GM19324 (cell line): ENCODE measurements at regions not wholly inside any gene's neighbourhood (a gene's known extent, or its start where the extent isn't known, plus 50 kb on each side); places are given as distances from the start of the nearest gene placed in this dataset.
"Not testable (repeated sequence)": the region's sequence is repeated elsewhere in the genome, so short reads cannot be mapped to it uniquely, and the experiment has no call there.

Experiments used
- ATAC-seq: cut with Tn5 transposase; IDR thresholded peaks from one replicate; pipeline ENCODE4 v1.9.1; 2021; ENCODE audit warnings: mild to moderate bottlenecking, moderate library complexity; ENCODE audit not compliant: unreplicated experiment, low FRiP score

DNA sequence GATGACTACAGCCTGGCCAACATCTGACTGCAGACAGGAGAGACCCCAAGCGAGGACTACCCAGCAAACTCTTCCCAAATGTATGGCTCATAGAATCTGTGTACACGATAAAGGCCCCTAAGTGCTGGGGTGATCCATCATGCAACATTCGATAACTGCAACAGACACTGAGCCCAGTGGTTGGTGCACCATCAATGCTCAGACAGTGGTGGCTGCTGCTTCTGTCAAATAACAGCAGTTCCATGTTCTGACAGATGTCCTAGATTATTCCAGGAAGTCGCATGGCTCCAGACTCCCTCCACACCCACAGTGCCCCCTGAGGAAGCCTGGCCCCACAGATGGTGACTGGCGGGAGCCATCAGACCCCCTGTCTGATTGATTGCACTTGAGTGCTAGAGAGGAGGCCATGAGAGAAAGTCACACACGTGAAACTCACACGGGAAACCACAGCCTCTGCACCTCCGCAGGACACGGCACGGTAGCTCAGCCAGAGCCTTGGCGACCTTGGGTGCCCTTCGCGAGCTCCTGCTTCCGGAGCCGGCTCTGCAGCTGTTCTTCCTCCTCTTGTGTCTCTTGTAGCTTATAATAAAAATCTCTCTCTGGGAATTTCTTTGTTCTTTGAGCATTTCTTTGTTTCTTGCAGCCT, 1155.9 kb downstream of the TBC1D22A start:
- ATAC-seq = peak; percentile 83

DNA sequence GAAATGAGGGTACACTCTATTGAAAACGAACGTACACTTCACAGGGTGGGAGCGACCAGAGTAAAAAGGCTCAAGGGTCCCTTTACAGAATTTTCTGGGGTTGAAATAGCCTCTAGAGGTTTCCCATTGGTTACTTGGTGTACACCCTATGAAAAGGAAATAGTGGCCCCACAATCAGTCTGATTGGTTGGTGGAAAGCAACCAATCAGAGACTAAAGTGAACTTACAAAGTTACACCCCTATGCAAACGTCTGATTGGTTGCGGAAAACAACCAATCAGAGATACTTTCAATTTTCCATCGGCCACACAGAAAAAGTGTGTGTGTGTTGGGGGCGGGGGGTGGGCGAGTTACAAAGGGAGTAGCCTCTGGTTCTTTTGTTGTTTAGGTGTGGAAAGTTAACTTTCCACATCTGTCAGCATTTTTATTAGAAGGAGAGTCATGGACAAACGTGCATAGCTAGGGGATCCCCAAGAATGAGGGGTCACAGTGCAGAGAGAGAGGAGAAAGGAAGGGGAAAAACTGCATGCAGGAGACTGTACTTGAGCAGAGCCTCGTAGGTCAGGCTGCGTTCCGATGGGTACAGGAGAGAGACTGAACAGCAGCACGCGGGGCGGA, 1152.1 kb downstream of the TBC1D22A start:
- no peak for ATAC-seq

GRCh38 chr22:47902646-47903180, 1140.3 kb downstream of the TBC1D22A start:
- no peak for ATAC-seq

GRCh38 chr22:47901911-47902310, 1139.5 kb downstream of the TBC1D22A start:
- no peak for ATAC-seq

DNA sequence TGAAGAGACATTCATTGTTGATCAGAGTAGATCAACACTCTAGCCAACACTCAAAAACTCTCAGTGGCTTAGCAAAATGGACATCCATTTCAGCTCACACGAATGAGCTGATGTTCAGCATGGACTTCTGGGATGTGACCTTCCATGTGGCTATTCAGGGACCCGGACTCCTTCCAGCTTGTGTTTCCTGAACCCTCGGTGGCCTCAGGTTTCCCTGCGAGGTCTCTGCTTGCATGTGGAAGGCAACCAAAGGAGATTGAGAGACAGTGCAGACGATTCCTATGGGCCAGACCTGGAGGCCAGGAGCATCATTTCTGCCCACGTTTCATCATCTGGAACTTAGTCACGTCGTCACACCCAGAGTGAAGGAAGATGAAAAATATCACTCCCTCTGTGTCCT, 1137.4 kb downstream of the TBC1D22A start:
- no peak for ATAC-seq

DNA sequence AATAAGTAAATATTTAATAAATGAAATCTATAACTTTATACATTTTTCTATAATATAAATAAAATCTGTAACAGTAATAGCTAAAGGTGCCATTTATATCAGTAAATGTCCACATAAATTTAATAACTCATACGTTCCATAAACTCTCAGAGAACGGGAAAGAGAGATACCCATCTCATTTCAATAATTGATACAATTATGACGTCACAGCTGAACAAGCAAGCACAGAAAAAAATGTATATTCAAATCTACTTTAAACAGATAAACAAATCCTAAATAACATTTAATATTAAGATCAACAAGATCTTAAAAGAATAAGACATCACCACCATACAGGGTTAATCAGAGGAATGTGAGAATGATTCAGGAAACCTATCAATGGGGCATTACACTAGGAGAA, 1136.5 kb downstream of the TBC1D22A start:
- no peak for ATAC-seq

- no peak for ATAC-seq
These were observed 1129.2 kb downstream of the TBC1D22A start for GRCh38 chr22:47891609-47892008.

DNA sequence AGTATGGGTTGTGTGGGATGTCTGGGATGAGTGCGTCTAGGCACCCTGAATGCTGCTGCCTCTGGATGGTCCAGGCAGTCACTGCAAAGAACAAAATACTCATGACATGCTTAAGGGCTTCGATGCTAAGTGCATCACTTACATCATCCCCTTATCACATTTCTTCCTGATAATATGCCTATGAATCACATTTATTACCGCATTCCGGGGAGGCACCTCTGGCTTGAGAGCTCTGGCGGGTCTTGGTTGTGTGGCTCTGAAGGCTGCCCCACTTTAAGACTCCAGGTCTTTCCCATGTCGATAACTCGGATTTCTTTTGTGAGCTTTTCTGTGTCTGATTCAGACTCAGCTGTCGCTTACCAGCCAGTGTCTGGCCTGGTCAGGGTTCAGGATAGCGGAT, 1126.4 kb downstream of the TBC1D22A start:
- ATAC-seq = no peak

DNA sequence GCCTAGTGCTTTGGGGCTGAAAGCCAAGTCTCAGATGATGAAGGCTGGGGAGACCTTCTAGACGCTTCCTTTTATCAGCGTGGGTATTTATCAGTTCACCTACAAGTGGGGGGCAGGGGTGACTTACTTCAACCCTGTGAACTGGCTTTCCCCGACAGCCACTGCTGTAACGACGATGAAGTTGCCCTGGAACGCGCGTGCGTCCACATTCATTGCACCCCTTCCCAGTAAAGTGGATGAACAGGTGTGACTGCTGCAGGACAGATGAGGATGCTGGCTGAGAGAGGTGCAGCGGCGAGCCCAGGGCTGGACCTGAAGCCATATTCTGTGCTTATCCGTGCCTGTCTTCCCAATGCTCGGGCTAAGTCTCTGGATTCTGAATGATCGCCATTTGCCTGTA, 1122.3 kb downstream of the TBC1D22A start:
- no peak for ATAC-seq

DNA sequence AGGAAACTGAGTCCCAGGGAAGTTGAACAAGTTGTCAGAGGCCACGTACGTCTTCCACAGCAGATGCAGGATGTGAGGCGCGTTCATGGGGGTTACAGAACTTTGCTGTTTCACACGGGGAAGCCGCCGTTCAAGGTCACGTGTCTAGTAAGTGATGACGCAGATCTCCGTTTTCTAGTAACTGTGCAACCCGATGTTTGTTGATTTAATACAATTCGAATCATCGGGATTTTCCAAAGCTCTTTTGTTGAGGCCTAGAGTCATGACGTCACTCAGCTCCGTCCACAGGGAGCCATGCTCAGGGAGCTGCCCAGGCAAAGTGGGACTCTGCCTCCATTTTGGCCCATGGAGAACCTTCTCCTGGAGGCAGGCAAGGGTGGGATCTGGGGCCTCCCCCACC, 1121.8 kb downstream of the TBC1D22A start:
- no peak for ATAC-seq

GRCh38 chr22:47883757-47884156, 1121.3 kb downstream of the TBC1D22A start:
- ATAC-seq = no peak

- no peak for ATAC-seq
These were observed 1116.9 kb downstream of the TBC1D22A start for GRCh38 chr22:47879346-47879745.

- no peak for ATAC-seq
These were observed 1116.0 kb downstream of the TBC1D22A start for GRCh38 chr22:47878460-47878859.

DNA sequence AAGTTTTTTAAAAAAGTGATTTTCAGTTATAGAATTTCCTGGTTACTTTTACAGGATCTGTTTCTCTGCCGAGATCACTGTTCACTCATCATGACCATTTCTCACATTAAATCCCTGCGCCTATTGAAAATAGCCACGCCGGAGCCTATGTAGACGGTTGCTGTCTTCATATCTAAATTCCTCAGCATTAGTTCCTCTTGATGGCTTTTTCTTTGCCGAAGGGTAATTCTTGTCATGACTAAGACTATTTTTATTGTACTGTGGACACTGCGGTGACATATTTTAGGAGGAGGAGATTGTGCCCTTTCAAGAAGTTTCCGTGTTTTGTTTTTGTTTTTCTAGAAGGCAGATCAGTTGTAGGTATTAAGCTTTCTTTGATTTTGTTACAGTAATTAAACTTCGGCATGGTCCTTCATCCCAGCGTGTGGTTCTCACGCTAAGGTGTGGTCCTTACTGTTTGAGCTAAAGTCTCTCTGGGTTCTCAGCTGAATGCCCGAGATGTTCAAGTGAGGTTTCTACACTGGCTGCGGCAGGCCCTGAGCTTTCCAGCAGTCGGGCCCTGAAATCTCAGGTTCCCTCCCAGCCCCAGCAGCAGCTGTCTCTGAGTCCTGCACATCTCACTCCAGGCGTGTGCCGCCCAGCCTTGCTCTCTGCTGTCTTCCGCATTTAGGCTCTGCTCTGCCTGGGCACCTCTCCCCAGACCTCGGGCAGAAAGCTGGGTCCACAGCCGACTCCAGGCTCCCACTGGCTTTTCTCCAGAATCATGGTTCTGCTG, 1110.5 kb downstream of the TBC1D22A start:
- no peak for ATAC-seq

- no peak for ATAC-seq
These were observed 1103.2 kb downstream of the TBC1D22A start for GRCh38 chr22:47865626-47866025.

- no peak for ATAC-seq
These were observed 1099.9 kb downstream of the TBC1D22A start for GRCh38 chr22:47862394-47862793.

DNA sequence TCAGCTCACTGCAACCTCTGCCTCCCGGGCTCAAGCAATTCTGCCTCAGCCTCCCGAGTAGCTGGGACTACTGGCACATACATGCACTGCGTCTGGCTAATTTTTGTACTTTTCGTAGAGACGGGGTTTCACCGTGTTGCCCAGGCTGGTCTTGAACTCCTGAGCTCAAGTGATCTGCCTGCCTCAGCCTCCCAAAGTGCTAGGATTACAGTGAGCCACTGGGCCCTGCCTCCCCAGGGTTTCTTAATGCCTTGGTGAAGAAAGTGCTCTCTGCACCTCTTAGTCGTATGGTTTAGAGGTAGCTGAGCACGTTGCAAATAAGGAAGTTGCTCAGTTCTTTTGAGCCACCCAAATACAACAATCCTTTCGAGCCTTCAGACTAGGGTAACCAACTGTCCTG, 1098.5 kb downstream of the TBC1D22A start:
- ATAC-seq = not testable (repeated sequence)

GRCh38 chr22:47859881-47860525, 1097.6 kb downstream of the TBC1D22A start:
- ATAC-seq = no peak

DNA sequence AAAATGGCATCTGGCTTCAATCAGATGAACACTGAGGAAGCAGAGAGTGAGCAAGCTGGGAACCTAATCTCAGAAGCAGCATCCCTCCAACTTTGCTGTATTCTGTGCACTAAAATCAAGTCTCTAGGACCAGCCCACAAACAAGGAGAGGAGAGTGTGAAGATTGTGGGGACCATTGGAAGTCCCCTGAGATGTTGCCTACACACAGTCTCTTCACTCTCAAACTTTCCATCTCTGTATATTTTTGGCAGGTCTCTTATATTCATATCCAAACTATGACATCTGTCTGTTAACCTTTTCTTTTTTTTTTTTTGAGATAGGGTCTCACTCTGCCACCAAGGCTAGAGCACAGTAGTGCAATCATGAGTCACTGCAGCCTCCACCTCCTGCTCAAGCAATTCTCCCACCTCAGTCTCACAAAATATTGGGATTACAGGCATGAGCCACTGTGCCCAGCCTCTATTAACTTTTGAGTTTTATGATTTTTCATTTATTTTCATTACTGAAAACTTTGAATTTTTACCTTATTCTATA, 1096.4 kb downstream of the TBC1D22A start:
- no peak for ATAC-seq

DNA sequence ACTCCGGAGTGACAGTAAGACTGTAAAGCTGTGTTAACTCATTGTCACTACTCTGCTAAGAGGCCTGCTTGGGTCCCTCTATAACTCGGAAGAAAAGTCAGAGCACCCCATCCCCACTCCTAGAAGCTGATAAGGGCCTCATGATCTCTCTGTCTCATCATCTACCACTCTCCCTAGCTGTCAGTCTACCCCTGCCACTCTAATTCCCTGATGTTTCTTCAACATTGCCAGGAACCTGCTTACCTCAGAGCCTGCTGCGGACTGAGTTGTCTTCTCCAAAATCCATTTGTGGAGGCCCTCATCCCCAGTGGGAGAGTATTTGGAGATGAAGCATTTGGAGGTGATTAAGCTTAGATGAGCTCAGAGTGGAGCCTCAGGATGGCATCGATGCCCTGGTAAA, 1092.2 kb downstream of the TBC1D22A start:
- no peak for ATAC-seq

DNA sequence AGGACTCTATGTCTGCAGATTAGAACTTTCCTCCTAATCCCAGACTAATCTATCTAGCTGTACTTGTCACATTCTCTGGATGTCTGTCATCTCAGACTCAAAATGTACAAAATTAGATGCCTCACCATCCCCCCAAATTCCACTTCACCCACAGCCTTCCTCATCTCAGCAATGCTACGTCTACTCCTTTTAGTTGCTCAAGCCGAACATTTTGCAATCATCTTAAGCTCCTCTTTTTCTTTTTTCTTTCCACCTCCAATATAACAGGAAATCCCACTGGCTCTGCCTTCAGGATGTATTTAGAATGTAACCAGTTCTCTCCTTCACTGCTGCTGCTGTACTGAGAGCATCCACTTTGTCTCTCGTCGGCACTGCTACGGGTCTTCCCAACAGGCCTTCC, 1091.8 kb downstream of the TBC1D22A start:
- ATAC-seq = no peak
